OCI-LY7 (cell line): ENCODE measurements at regions not wholly inside any gene's neighbourhood (a gene's known extent, or its start where the extent isn't known, plus 50 kb on each side); places are given as distances from the start of the nearest gene placed in this dataset.

Source experiments
- BruUV-seq: library from RNA; stranded (reverse); fragments of 400-500 nt; replicated peaks from 2 replicates; lab custom pipeline; 2021; lab: Mats Ljungman, UMichigan
- CTCF ChIA-PET: fragments of 300-600 bp; sonication (Branson Sonifier 250); formaldehyde crosslinking; loops from one replicate; lab custom pipeline; 2022; ENCODE audit warnings: antibody characterized with exemption; ENCODE audit not compliant: unreplicated experiment; lab: Charles Lee
- POLR2A ChIA-PET: fragments of 300-600 bp; sonication (Branson Sonifier 250); formaldehyde crosslinking; loops from one replicate; lab custom pipeline; 2022; ENCODE audit warnings: antibody characterized with exemption; lab: Charles Lee
- DNase-seq: peaks from one replicate; pipeline ENCODE4 v3.0.0-alpha.2; 2015; ENCODE audit warnings: low spot score
- H2AFZ ChIP-seq: fragments of 200-600 bp; sonication (generic), shearing (Covaris generic); 2 replicates; pipeline ENCODE4 v1.6.1; 2014; ENCODE audit warnings: mild to moderate bottlenecking, antibody characterized with exemption, low read length, moderate library complexity
- H3K27ac ChIP-seq: fragments of 200-600 bp; sonication (generic); 2 replicates; pipeline ENCODE4 v1.5.1; 2014; ENCODE audit warnings: mixed run types, low read depth, mild to moderate bottlenecking, moderate library complexity, low read length, inconsistent platforms; ENCODE audit not compliant: poor library complexity, severe bottlenecking
- H3K36me3 ChIP-seq: fragments of 200-600 bp; sonication (generic); 2 replicates; pipeline ENCODE4 v1.6.1; 2014; ENCODE audit warnings: mild to moderate bottlenecking, antibody characterized with exemption, low read length, moderate library complexity, mixed read lengths; ENCODE audit not compliant: insufficient read depth
- H3K4me1 ChIP-seq: fragments of 200-600 bp; sonication (generic); 2 replicates; pipeline ENCODE4 v1.5.1; 2014; ENCODE audit warnings: mild to moderate bottlenecking, low read length; ENCODE audit not compliant: insufficient read depth, poor library complexity, severe bottlenecking
- H3K4me2 ChIP-seq: fragments of 200-600 bp; sonication (generic); 2 replicates; pipeline ENCODE4 v1.6.1; 2014; ENCODE audit warnings: mild to moderate bottlenecking, low read length
- H3K4me3 ChIP-seq: fragments of 200-600 bp; sonication (generic); 2 replicates; pipeline ENCODE4 v1.5.1; 2014; ENCODE audit warnings: mild to moderate bottlenecking, low read depth, low read length; ENCODE audit not compliant: poor library complexity, severe bottlenecking
- H3K79me2 ChIP-seq: fragments of 200-600 bp; sonication (generic); 2 replicates; pipeline ENCODE4 v1.6.1; 2016; ENCODE audit warnings: low read depth, mild to moderate bottlenecking, low read length, moderate library complexity, mixed read lengths; ENCODE audit not compliant: insufficient read depth
- H3K9me2 ChIP-seq: fragments of 200-600 bp; sonication (generic); 2 replicates; pipeline ENCODE4 v1.6.1; 2016; ENCODE audit warnings: mild to moderate bottlenecking, low read length, mixed read lengths; ENCODE audit not compliant: insufficient read depth
- H3K9me3 ChIP-seq: fragments of 200-600 bp; sonication (generic); 2 replicates; pipeline ENCODE4 v1.6.1; 2014; ENCODE audit warnings: mild to moderate bottlenecking, mixed run types, low read length, mixed read lengths
- H4K20me1 ChIP-seq: fragments of 200-600 bp; sonication (generic); 2 replicates; pipeline ENCODE4 v1.6.1; 2014; ENCODE audit warnings: mild to moderate bottlenecking, antibody characterized with exemption, low read length, moderate library complexity, mixed read lengths; ENCODE audit not compliant: insufficient read depth
- CTCF ChIP-seq: fragments of 200-600 bp; sonication (generic); conservative IDR thresholded peaks from 2 replicates; pipeline ENCODE4 v1.5.1; 2014; ENCODE audit warnings: mild to moderate bottlenecking, antibody characterized with exemption, low read length, moderate library complexity, mixed read lengths
- EZH2phosphoT487 ChIP-seq: fragments of 200-600 bp; sonication (generic); IDR thresholded peaks from 2 replicates; pipeline ENCODE4 v1.6.1; 2018; ENCODE audit warnings: low read depth, borderline replicate concordance, mild to moderate bottlenecking, mixed run types, antibody characterized with exemption, low read length, moderate library complexity, mixed read lengths
- intact Hi-C: fragments of 100-400 bp; cut with micrococcal nuclease; formaldehyde crosslinking; loops from one replicate; pipeline ENCODE4 v1.10.0; 2022; ENCODE audit not compliant: unreplicated experiment

- no peak overlapping the region for H2AFZ ChIP-seq
- no peak overlapping the region for H3K4me3 ChIP-seq
- CTCF ChIA-PET: no interaction called here
- DNase-seq: no peak
- H3K79me2 ChIP-seq: no peaks in the 10 kb centered on the region
- no peak overlapping the region for H3K27ac ChIP-seq
- TF ChIP-seq CTCF: no peak
- no peak for TF ChIP-seq EZH2phosphoT487
- H3K4me1 ChIP-seq: no peaks in the 10 kb centered on the region
- POLR2A ChIA-PET: interaction anchor here (0.6 to 1.1 kb wide), 3 partner anchors 30 to 226 kb away, joined by 3 to 4 read pairs (median 3); no protein-coding TSS in a partner anchor
- intact Hi-C loops: no loop called here
- no peak overlapping the region for H3K4me2 ChIP-seq
- BruUV-seq: no TSS peak
- no peaks in the 10 kb centered on the region for H3K9me2 ChIP-seq
- no peaks in the 10 kb centered on the region for H3K36me3 ChIP-seq
- no peaks in the 10 kb centered on the region for H3K9me3 ChIP-seq
- H4K20me1 ChIP-seq: no peaks in the 10 kb centered on the region
Observed at GRCh38 chr2:180257247-180257646, 250.2 kb upstream of the CWC22 start.

- no peaks in the 10 kb centered on the region for H3K4me1 ChIP-seq
- no peak overlapping the region for H3K4me2 ChIP-seq
- no peak overlapping the region for H3K27ac ChIP-seq
- POLR2A ChIA-PET: no interaction called here
- BruUV-seq: no TSS peak
- no peaks in the 10 kb centered on the region for H3K36me3 ChIP-seq
- TF ChIP-seq CTCF: no peak
- no peak for TF ChIP-seq EZH2phosphoT487
- no peaks in the 10 kb centered on the region for H3K9me2 ChIP-seq
- CTCF ChIA-PET: no interaction called here
- no peak overlapping the region for H3K4me3 ChIP-seq
- no peaks in the 10 kb centered on the region for H4K20me1 ChIP-seq
- no peaks in the 10 kb centered on the region for H3K79me2 ChIP-seq
- no peak overlapping the region for H2AFZ ChIP-seq
- no peaks in the 10 kb centered on the region for H3K9me3 ChIP-seq
- DNase-seq: no peak
- intact Hi-C loops: no loop called here
Observed at GRCh38 chr2:180255981-180256380, 248.9 kb upstream of the CWC22 start.

- DNase-seq: no peak
- BruUV-seq: no TSS peak
- no peak overlapping the region for H3K4me3 ChIP-seq
- no peaks in the 10 kb centered on the region for H3K9me2 ChIP-seq
- no peak for TF ChIP-seq EZH2phosphoT487
- no peak for TF ChIP-seq CTCF
- no peaks in the 10 kb centered on the region for H3K79me2 ChIP-seq
- no peak overlapping the region for H2AFZ ChIP-seq
- intact Hi-C loops: no loop called here
- H3K4me1 ChIP-seq: no peaks in the 10 kb centered on the region
- CTCF ChIA-PET: no interaction called here
- H3K27ac ChIP-seq: no peak overlapping the region
- no peaks in the 10 kb centered on the region for H4K20me1 ChIP-seq
- no peak overlapping the region for H3K4me2 ChIP-seq
- no peaks in the 10 kb centered on the region for H3K9me3 ChIP-seq
- H3K36me3 ChIP-seq: no peaks in the 10 kb centered on the region
- POLR2A ChIA-PET: interaction anchor here (1.0 kb wide), 1 partner anchor 21 kb away, joined by 3 read pairs; no protein-coding TSS in a partner anchor
Observed at GRCh38 chr2:180254872-180255271, 247.8 kb upstream of the CWC22 start.
